ENCODE measurements at regions not wholly inside any gene's neighbourhood (a gene's known extent, or its start where the extent isn't known, plus 50 kb on each side); places are given as distances from the start of the nearest gene placed in this dataset.

DNA sequence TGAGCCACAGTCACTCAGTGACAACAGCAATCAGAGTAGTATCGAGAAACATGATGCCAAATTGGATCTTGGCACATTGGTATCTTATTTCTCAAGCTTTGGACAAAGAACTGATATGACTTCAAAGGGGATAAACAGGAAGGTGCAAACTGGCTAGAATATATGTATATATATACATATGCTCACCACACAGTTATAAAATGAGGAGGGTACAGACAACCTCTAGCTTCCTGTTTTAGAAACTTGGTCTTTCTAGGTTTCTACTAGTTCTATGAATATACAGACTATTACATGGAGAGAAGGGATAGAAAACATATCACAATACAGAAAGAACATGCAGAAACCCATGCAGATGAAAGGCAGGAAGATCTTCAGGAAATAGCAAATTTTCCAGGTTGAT lies 292.1 kb upstream of the SNX7 start:
- no peaks in the 10 kb centered on the region for H3K4me1 Mint-ChIP-seq
- TF ChIP-seq, protein P1, sequence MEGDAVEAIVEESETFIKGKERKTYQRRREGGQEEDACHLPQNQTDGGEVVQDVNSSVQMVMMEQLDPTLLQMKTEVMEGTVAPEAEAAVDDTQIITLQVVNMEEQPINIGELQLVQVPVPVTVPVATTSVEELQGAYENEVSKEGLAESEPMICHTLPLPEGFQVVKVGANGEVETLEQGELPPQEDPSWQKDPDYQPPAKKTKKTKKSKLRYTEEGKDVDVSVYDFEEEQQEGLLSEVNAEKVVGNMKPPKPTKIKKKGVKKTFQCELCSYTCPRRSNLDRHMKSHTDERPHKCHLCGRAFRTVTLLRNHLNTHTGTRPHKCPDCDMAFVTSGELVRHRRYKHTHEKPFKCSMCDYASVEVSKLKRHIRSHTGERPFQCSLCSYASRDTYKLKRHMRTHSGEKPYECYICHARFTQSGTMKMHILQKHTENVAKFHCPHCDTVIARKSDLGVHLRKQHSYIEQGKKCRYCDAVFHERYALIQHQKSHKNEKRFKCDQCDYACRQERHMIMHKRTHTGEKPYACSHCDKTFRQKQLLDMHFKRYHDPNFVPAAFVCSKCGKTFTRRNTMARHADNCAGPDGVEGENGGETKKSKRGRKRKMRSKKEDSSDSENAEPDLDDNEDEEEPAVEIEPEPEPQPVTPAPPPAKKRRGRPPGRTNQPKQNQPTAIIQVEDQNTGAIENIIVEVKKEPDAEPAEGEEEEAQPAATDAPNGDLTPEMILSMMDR (IDR thresholded peaks at IDR 0.05; ENCODE audit: unreplicated experiment in 3 of 3) = no peak

DNA sequence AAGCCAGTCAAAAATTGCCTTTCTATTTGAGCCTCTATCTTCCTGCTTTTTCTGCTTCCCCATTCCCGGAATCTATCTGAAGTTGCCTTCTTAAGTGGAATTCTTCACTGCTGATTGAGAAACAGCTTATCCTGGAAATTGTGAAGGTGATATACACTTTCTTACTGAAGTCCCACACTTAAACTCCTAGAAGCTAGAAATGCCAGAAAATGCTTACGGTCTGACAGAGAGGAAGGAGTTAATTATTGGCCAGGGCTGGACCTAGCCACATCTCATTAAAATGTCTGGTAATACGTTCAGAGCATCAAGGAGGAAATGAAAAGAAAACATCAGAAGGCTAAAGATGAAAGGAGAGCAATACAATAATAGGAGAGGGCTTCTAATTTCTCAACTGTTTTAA lies 292.5 kb upstream of the SNX7 start:
- Mint-ChIP-seq H3K4me3 (no peak overlapping the region), H3K4me1 (no peaks in the 10 kb centered on the region), H3K9me3 (peaks cover 4% of the 10 kb centered on the region), H3K36me3 (ENCODE audit: low read depth) (no peaks in the 10 kb centered on the region), H3K27me3 (ENCODE audit: low read depth) (no peaks in the 10 kb centered on the region), H3K27ac (no peak overlapping the region)
- TF ChIP-seq, protein P1 (IDR thresholded peaks at IDR 0.05; ENCODE audit: unreplicated experiment in 3 of 3) = no peak

More for the DNA sequence above, 292.1 kb upstream of the SNX7 start:
- no peaks in the 10 kb centered on the region for H3K27me3 Mint-ChIP-seq (ENCODE audit: low read depth)
- H3K27ac Mint-ChIP-seq = no peak overlapping the region
- H3K4me3 Mint-ChIP-seq = no peak overlapping the region
- no peaks in the 10 kb centered on the region for H3K36me3 Mint-ChIP-seq (ENCODE audit: low read depth)
- H3K9me3 Mint-ChIP-seq = peaks cover 4% of the 10 kb centered on the region

- no peak overlapping the region for H3K27ac Mint-ChIP-seq
- H3K36me3 Mint-ChIP-seq (ENCODE audit: low read depth) = no peaks in the 10 kb centered on the region
- TF ChIP-seq, protein P1 (IDR thresholded peaks at IDR 0.05; ENCODE audit: unreplicated experiment in 3 of 3) = no peak
- peaks cover 4% of the 10 kb centered on the region for H3K9me3 Mint-ChIP-seq
- no peaks in the 10 kb centered on the region for H3K27me3 Mint-ChIP-seq (ENCODE audit: low read depth)
- no peak overlapping the region for H3K4me3 Mint-ChIP-seq
- H3K4me1 Mint-ChIP-seq = no peaks in the 10 kb centered on the region
Measured at GRCh38 chr1:98367426-98367825, 294.1 kb upstream of the SNX7 start.

GRCh38 chr1:98366343-98366742 lies 295.2 kb upstream of the SNX7 start:
- TF ChIP-seq, protein P1 (IDR thresholded peaks at IDR 0.05; ENCODE audit: unreplicated experiment in 3 of 3) = no peak
- Mint-ChIP-seq H3K4me1 (no peaks in the 10 kb centered on the region), H3K36me3 (ENCODE audit: low read depth) (no peaks in the 10 kb centered on the region), H3K27me3 (ENCODE audit: low read depth) (no peaks in the 10 kb centered on the region), H3K9me3 (peaks cover 4% of the 10 kb centered on the region), H3K27ac (no peak overlapping the region), H3K4me3 (no peak overlapping the region)

- no peaks in the 10 kb centered on the region for H3K27me3 Mint-ChIP-seq (ENCODE audit: low read depth)
- no peaks in the 10 kb centered on the region for H3K4me1 Mint-ChIP-seq
- no peaks in the 10 kb centered on the region for H3K36me3 Mint-ChIP-seq (ENCODE audit: low read depth)
- no peak overlapping the region for H3K4me3 Mint-ChIP-seq
- TF ChIP-seq, protein P1 (IDR thresholded peaks at IDR 0.05; ENCODE audit: unreplicated experiment in 3 of 3) = no peak
- no peak overlapping the region for H3K27ac Mint-ChIP-seq
- H3K9me3 Mint-ChIP-seq = peaks cover 4% of the 10 kb centered on the region
Measured at GRCh38 chr1:98364544-98364943, 297.0 kb upstream of the SNX7 start.

DNA sequence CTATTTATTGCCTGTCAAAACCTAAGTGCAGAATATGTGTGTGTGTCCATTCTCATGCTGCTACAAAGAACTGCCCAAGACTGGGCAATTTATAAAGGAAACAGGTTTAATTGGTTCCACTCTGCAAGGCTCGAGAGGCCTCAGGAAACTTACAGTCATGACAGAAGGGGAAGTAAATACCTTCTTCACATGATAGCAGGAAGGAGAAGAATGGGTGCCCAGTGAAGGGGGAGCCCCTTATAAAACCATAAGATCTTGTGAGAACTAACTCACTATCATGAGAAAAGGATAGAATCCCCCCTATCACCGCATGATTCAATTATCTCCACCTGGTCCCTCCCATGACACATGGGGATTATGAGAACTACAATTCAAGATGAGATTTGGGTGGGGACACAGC lies 300.7 kb upstream of the SNX7 start:
- Mint-ChIP-seq H3K27me3 (ENCODE audit: low read depth) (no peaks in the 10 kb centered on the region), H3K4me1 (peaks cover 5% of the 10 kb centered on the region), H3K9me3 (peaks cover 2% of the 10 kb centered on the region), H3K4me3 (no peak overlapping the region), H3K36me3 (ENCODE audit: low read depth) (no peaks in the 10 kb centered on the region), H3K27ac (no peak overlapping the region)
- TF ChIP-seq, protein P1 (IDR thresholded peaks at IDR 0.05; ENCODE audit: unreplicated experiment in 3 of 3) = no peak

All from nephron (organoid).